Progenitor cell of endocrine pancreas (in vitro differentiated cells): ENCODE measurements at regions not wholly inside any gene's neighbourhood (a gene's known extent, or its start where the extent isn't known, plus 50 kb on each side); places are given as distances from the start of the nearest gene placed in this dataset.

Source experiments
- DNase-seq: peaks from one replicate; pipeline ENCODE4 v3.0.0; 2021; ENCODE audit warnings: low spot score; ENCODE audit not compliant: unreplicated experiment
- H3K27ac Mint-ChIP-seq: 2 replicates; pipeline ENCODE4 v1.8.0; 2021; ENCODE audit warnings: mild to moderate bottlenecking, moderate library complexity, mixed read lengths
- H3K27me3 Mint-ChIP-seq: 2 replicates; pipeline ENCODE4 v1.8.0; 2021; ENCODE audit warnings: mixed read lengths
- H3K36me3 Mint-ChIP-seq: 2 replicates; pipeline ENCODE4 v1.8.0; 2022; ENCODE audit warnings: mixed read lengths; ENCODE audit not compliant: insufficient read depth
- H3K4me1 Mint-ChIP-seq: 2 replicates; pipeline ENCODE4 v1.8.0; 2021; ENCODE audit warnings: low read depth, mixed read lengths
- H3K4me3 Mint-ChIP-seq: 2 replicates; pipeline ENCODE4 v1.8.0; 2021; ENCODE audit warnings: low read depth, mild to moderate bottlenecking, moderate library complexity, mixed read lengths
- H3K9me3 Mint-ChIP-seq: 2 replicates; pipeline ENCODE4 v1.8.0; 2021; ENCODE audit warnings: low read depth, mixed read lengths
- TF ChIP-seq, protein P1 (sequence below): fragments of 200-600 bp; sonication (generic); IDR thresholded peaks from one replicate; pipeline ENCODE4 v1.5.0; 2021; ENCODE audit warnings: antibody characterized with exemption, mild to moderate bottlenecking; ENCODE audit not compliant: unreplicated experiment

- no peak overlapping the region for H3K4me3 Mint-ChIP-seq
- H3K27ac Mint-ChIP-seq, result no peak overlapping the region
- H3K9me3 Mint-ChIP-seq, result peaks cover 4% of the 10 kb centered on the region
- H3K4me1 Mint-ChIP-seq, result peaks cover 3% of the 10 kb centered on the region
- no peak for DNase-seq
- H3K27me3 Mint-ChIP-seq, result no peaks in the 10 kb centered on the region
- H3K36me3 Mint-ChIP-seq, result no peaks in the 10 kb centered on the region
- TF ChIP-seq, protein P1, sequence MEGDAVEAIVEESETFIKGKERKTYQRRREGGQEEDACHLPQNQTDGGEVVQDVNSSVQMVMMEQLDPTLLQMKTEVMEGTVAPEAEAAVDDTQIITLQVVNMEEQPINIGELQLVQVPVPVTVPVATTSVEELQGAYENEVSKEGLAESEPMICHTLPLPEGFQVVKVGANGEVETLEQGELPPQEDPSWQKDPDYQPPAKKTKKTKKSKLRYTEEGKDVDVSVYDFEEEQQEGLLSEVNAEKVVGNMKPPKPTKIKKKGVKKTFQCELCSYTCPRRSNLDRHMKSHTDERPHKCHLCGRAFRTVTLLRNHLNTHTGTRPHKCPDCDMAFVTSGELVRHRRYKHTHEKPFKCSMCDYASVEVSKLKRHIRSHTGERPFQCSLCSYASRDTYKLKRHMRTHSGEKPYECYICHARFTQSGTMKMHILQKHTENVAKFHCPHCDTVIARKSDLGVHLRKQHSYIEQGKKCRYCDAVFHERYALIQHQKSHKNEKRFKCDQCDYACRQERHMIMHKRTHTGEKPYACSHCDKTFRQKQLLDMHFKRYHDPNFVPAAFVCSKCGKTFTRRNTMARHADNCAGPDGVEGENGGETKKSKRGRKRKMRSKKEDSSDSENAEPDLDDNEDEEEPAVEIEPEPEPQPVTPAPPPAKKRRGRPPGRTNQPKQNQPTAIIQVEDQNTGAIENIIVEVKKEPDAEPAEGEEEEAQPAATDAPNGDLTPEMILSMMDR, result no peak
Observed at GRCh38 chr1:177812144-177812543, 157.7 kb downstream of the SEC16B start.

DNA sequence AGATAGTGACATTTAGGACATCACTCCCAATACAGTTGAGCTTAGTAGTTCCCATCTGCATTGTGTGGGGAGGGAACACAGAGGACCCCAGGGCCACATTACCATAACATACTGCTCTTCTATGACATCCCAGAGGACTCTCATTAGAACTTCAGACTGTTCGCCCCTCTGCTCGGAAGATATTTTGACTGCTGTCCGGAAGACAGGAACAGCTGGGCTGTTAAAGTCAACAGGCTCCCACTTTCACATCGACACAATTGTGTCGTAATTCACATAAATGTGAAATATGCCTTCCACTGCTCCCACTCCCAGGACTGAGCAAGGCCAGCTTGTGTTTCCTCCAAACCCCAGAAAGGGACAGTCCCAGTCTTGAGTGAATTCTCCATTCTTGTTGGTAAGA is 158.4 kb downstream of the SEC16B start:
- DNase-seq, result no peak
- H3K4me3 Mint-ChIP-seq, result no peak overlapping the region
- peaks cover 3% of the 10 kb centered on the region for H3K4me1 Mint-ChIP-seq
- H3K27ac Mint-ChIP-seq, result no peak overlapping the region
- peaks cover under 1% of the 10 kb centered on the region for H3K9me3 Mint-ChIP-seq
- H3K27me3 Mint-ChIP-seq, result no peaks in the 10 kb centered on the region
- TF ChIP-seq, protein P1, result no peak
- no peaks in the 10 kb centered on the region for H3K36me3 Mint-ChIP-seq

DNA sequence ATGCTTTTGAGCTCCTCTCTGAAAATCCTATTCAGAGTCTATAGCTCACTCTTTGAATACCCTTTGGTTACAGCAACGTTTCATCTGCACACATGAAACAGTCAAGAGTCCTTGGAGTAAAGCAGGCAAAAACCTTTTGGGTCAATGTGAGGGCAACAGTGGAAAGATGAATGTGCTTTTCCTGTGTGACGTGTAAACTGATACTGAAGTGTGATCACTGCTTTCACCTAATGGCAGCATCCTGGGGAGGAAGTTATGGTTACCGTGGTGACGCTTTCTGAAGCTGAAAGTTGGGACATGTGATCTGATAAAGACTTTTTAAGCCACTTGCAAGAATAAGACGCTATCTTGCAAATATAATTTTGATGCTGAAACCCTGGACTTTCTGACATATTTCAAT is 160.0 kb downstream of the SEC16B start:
- H3K27me3 Mint-ChIP-seq, result no peaks in the 10 kb centered on the region
- no peak overlapping the region for H3K4me3 Mint-ChIP-seq
- no peak overlapping the region for H3K27ac Mint-ChIP-seq
- no peak for DNase-seq
- H3K36me3 Mint-ChIP-seq, result no peaks in the 10 kb centered on the region
- H3K9me3 Mint-ChIP-seq, result peaks cover 6% of the 10 kb centered on the region
- H3K4me1 Mint-ChIP-seq, result peaks cover 3% of the 10 kb centered on the region
- TF ChIP-seq, protein P1, result no peak

- Mint-ChIP-seq H3K9me3 (peaks cover 19% of the 10 kb centered on the region), H3K4me1 (peaks cover 4% of the 10 kb centered on the region), H3K27ac (no peak overlapping the region), H3K27me3 (peaks cover 10% of the 10 kb centered on the region), H3K4me3 (no peak overlapping the region), H3K36me3 (peaks cover 3% of the 10 kb centered on the region)
- DNase-seq, result no peak
- TF ChIP-seq, protein P1, result no peak
Observed at GRCh38 chr1:177802304-177802703, 167.6 kb downstream of the SEC16B start.

DNA sequence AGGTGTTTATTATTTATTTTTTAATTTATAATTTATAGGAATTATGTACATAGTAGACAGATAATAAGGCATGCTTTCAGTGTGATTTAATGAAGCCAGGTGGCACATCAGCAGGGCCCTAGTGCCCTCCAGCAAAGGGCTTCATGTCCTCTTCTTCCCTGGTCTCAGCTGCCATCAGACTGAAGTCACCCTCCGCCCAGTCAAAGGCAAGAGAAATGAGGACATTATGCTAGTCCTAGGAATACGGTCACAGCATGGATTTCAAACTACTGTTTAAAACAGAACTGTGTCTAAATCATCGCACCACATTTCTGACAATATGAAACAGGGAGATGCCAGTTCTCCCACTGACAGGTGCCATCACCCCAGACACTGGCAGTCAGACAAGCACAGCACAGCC is 168.1 kb downstream of the SEC16B start:
- H3K27ac Mint-ChIP-seq, result no peak overlapping the region
- no peak for DNase-seq
- H3K27me3 Mint-ChIP-seq, result peaks cover 13% of the 10 kb centered on the region
- no peak overlapping the region for H3K4me3 Mint-ChIP-seq
- peaks cover 6% of the 10 kb centered on the region for H3K4me1 Mint-ChIP-seq
- H3K9me3 Mint-ChIP-seq, result peaks cover 19% of the 10 kb centered on the region
- H3K36me3 Mint-ChIP-seq, result peaks cover 3% of the 10 kb centered on the region
- TF ChIP-seq, protein P1, result no peak
